Medulla oblongata (tissue), 1 donor: ENCODE measurements at regions not wholly inside any gene's neighbourhood (a gene's known extent, or its start where the extent isn't known, plus 50 kb on each side); places are given as distances from the start of the nearest gene placed in this dataset.

Source experiments
- DNase-seq: peaks from one replicate; pipeline ENCODE4 v3.0.0-alpha.2; 2015; ENCODE audit errors: extremely low spot score

- no peak for DNase-seq
Observed at GRCh38 chr1:57644667-57645066, 220.8 kb upstream of the DAB1 start.

GRCh38 chr1:57638239-57638638 is 214.4 kb upstream of the DAB1 start:
- DNase-seq: no peak

GRCh38 chr1:57637155-57637554 is 213.3 kb upstream of the DAB1 start:
- no peak for DNase-seq

GRCh38 chr1:57633881-57634280 is 210.0 kb upstream of the DAB1 start:
- no peak for DNase-seq

- no peak for DNase-seq
Observed at GRCh38 chr1:57633056-57633455, 209.2 kb upstream of the DAB1 start.

GRCh38 chr1:57632401-57632800 is 208.5 kb upstream of the DAB1 start:
- DNase-seq: no peak

GRCh38 chr1:57627612-57628011 is 203.8 kb upstream of the DAB1 start:
- no peak for DNase-seq

- DNase-seq: no peak
Observed at GRCh38 chr1:57623791-57624538, 200.1 kb upstream of the DAB1 start.

- DNase-seq: no peak
Observed at GRCh38 chr1:57623039-57623790, 199.4 kb upstream of the DAB1 start.

- DNase-seq: no peak
Observed at GRCh38 chr1:57621776-57622175, 197.9 kb upstream of the DAB1 start.

GRCh38 chr1:57620605-57621004 is 196.7 kb upstream of the DAB1 start:
- no peak for DNase-seq

GRCh38 chr1:57616921-57617320 is 193.1 kb upstream of the DAB1 start:
- no peak for DNase-seq

GRCh38 chr1:57615956-57616355 is 192.1 kb upstream of the DAB1 start:
- no peak for DNase-seq

GRCh38 chr1:57612833-57613232 is 189.0 kb upstream of the DAB1 start:
- no peak for DNase-seq

- DNase-seq: no peak
Observed at GRCh38 chr1:57605933-57606332, 182.1 kb upstream of the DAB1 start.

- no peak for DNase-seq
Observed at GRCh38 chr1:57603696-57604095, 179.8 kb upstream of the DAB1 start.

- no peak for DNase-seq
Observed at GRCh38 chr1:57600424-57600823, 176.6 kb upstream of the DAB1 start.

GRCh38 chr1:57599236-57599994 is 175.6 kb upstream of the DAB1 start:
- peak; percentile 7 for DNase-seq

- no peak for DNase-seq
Observed at GRCh38 chr1:57597036-57597435, 173.2 kb upstream of the DAB1 start.

GRCh38 chr1:57594002-57594401 is 170.1 kb upstream of the DAB1 start:
- DNase-seq: no peak

GRCh38 chr1:57591842-57592241 is 168.0 kb upstream of the DAB1 start:
- DNase-seq: no peak

GRCh38 chr1:57590978-57591377 is 167.1 kb upstream of the DAB1 start:
- no peak for DNase-seq

GRCh38 chr1:57586842-57587241 is 163.0 kb upstream of the DAB1 start:
- DNase-seq: no peak
